Activated naive CD8-positive, alpha-beta T cell treated with anti-CD3 and anti-CD28 coated beads, Interleukin-2, amount 50 U/mL, for 24 hours (primary cell): ENCODE measurements at regions not wholly inside any gene's neighbourhood (a gene's known extent, or its start where the extent isn't known, plus 50 kb on each side); places are given as distances from the start of the nearest gene placed in this dataset.
"Not testable (repeated sequence)": the region's sequence is repeated elsewhere in the genome, so short reads cannot be mapped to it uniquely, and the experiment has no call there.

Experiments used
- ATAC-seq: fragments of 150-1000 bp; cut with Tn5 transposase; one replicate; pipeline ENCODE4 v1.10.0; 2021
- DNase-seq: peaks from one replicate; pipeline ENCODE4 v3.0.0; 2021
- H3K27ac Mint-ChIP-seq: one replicate; pipeline ENCODE4 v1.8.0; 2021; ENCODE audit warnings: mild to moderate bottlenecking, mixed read lengths
- H3K27me3 Mint-ChIP-seq: one replicate; pipeline ENCODE4 v1.8.0; 2021; ENCODE audit warnings: mixed read lengths
- H3K36me3 Mint-ChIP-seq: one replicate; pipeline ENCODE4 v1.8.0; 2021; ENCODE audit warnings: low read depth, mixed read lengths
- H3K4me1 Mint-ChIP-seq: one replicate; pipeline ENCODE4 v1.8.0; 2021; ENCODE audit warnings: mixed read lengths
- H3K4me3 Mint-ChIP-seq: one replicate; pipeline ENCODE4 v1.8.0; 2021; ENCODE audit warnings: mild to moderate bottlenecking, moderate library complexity, mixed read lengths
- H3K9me3 Mint-ChIP-seq: one replicate; pipeline ENCODE4 v1.8.0; 2021; ENCODE audit warnings: mixed read lengths

- DNase-seq (no peak), ATAC-seq (no peak)
- H3K27me3 Mint-ChIP-seq: peaks cover 14% of the 10 kb centered on the region
- no peaks in the 10 kb centered on the region for H3K36me3 Mint-ChIP-seq
- peaks cover 7% of the 10 kb centered on the region for H3K9me3 Mint-ChIP-seq
- H3K4me3 Mint-ChIP-seq: no peak overlapping the region
- H3K27ac Mint-ChIP-seq: no peak overlapping the region
- H3K4me1 Mint-ChIP-seq: peaks cover 2% of the 10 kb centered on the region
These were observed 131.6 kb downstream of the CHD9NB start for GRCh38 chr16:52921104-52921503.

- no peak overlapping the region for H3K27ac Mint-ChIP-seq
- H3K4me3 Mint-ChIP-seq: no peak overlapping the region
- no peaks in the 10 kb centered on the region for H3K36me3 Mint-ChIP-seq
- DNase-seq: no peak
- peaks cover 14% of the 10 kb centered on the region for H3K27me3 Mint-ChIP-seq
- no peak for ATAC-seq
- peaks cover 2% of the 10 kb centered on the region for H3K4me1 Mint-ChIP-seq
- H3K9me3 Mint-ChIP-seq: peaks cover 7% of the 10 kb centered on the region
These were observed 132.4 kb downstream of the CHD9NB start for GRCh38 chr16:52920331-52920730.

- ATAC-seq (no peak), DNase-seq (no peak)
- Mint-ChIP-seq H3K9me3 (no peaks in the 10 kb centered on the region), H3K36me3 (no peaks in the 10 kb centered on the region), H3K27ac (no peak overlapping the region), H3K4me3 (no peak overlapping the region), H3K4me1 (no peaks in the 10 kb centered on the region), H3K27me3 (no peaks in the 10 kb centered on the region)
These were observed 138.3 kb downstream of the CHD9NB start for GRCh38 chr16:52914428-52914827.

GRCh38 chr16:52912565-52913173 is 140.0 kb downstream of the CHD9NB start:
- no peaks in the 10 kb centered on the region for H3K9me3 Mint-ChIP-seq
- H3K27ac Mint-ChIP-seq: no peak overlapping the region
- H3K36me3 Mint-ChIP-seq: no peaks in the 10 kb centered on the region
- no peaks in the 10 kb centered on the region for H3K27me3 Mint-ChIP-seq
- DNase-seq (peak; percentile 36), ATAC-seq (peak; percentile 43)
- H3K4me1 Mint-ChIP-seq: no peaks in the 10 kb centered on the region
- no peak overlapping the region for H3K4me3 Mint-ChIP-seq

GRCh38 chr16:52908057-52908456 is 144.6 kb downstream of the CHD9NB start:
- not testable (repeated sequence) for DNase-seq, H3K27ac Mint-ChIP-seq, H3K27me3 Mint-ChIP-seq, H3K4me1 Mint-ChIP-seq, ATAC-seq, H3K4me3 Mint-ChIP-seq, H3K9me3 Mint-ChIP-seq, H3K36me3 Mint-ChIP-seq

GRCh38 chr16:52906281-52906680 is 146.4 kb downstream of the CHD9NB start:
- DNase-seq (no peak), ATAC-seq (no peak)
- no peak overlapping the region for H3K27ac Mint-ChIP-seq
- no peak overlapping the region for H3K4me3 Mint-ChIP-seq
- no peaks in the 10 kb centered on the region for H3K9me3 Mint-ChIP-seq
- no peaks in the 10 kb centered on the region for H3K36me3 Mint-ChIP-seq
- H3K4me1 Mint-ChIP-seq: no peaks in the 10 kb centered on the region
- H3K27me3 Mint-ChIP-seq: no peaks in the 10 kb centered on the region

- no peaks in the 10 kb centered on the region for H3K9me3 Mint-ChIP-seq
These were observed 156.1 kb downstream of the CHD9NB start for GRCh38 chr16:52896478-52897164.

GRCh38 chr16:52874042-52874441 is 178.7 kb downstream of the CHD9NB start:
- Mint-ChIP-seq H3K27ac (no peak overlapping the region), H3K9me3 (no peaks in the 10 kb centered on the region)
- no peak for ATAC-seq

More at GRCh38 chr16:52896478-52897164, 156.1 kb downstream of the CHD9NB start:
- no peaks in the 10 kb centered on the region for H3K27me3 Mint-ChIP-seq
- no peaks in the 10 kb centered on the region for H3K4me1 Mint-ChIP-seq
- no peaks in the 10 kb centered on the region for H3K36me3 Mint-ChIP-seq
- H3K4me3 Mint-ChIP-seq: no peak overlapping the region
- no peak overlapping the region for H3K27ac Mint-ChIP-seq
- ATAC-seq: no peak
- DNase-seq: no peak

GRCh38 chr16:52872731-52873130 is 180.0 kb downstream of the CHD9NB start:
- Mint-ChIP-seq H3K36me3 (no peaks in the 10 kb centered on the region), H3K9me3 (no peaks in the 10 kb centered on the region), H3K27me3 (no peaks in the 10 kb centered on the region), H3K27ac (no peak overlapping the region), H3K4me1 (no peaks in the 10 kb centered on the region), H3K4me3 (no peak overlapping the region)
- ATAC-seq (no peak), DNase-seq (no peak)

More at GRCh38 chr16:52874042-52874441, 178.7 kb downstream of the CHD9NB start:
- Mint-ChIP-seq H3K36me3 (no peaks in the 10 kb centered on the region), H3K27me3 (peaks cover 2% of the 10 kb centered on the region), H3K4me1 (no peaks in the 10 kb centered on the region), H3K4me3 (no peak overlapping the region)
- no peak for DNase-seq

GRCh38 chr16:52871481-52871880 is 181.2 kb downstream of the CHD9NB start:
- no peak overlapping the region for H3K27ac Mint-ChIP-seq
- no peak for DNase-seq
- H3K36me3 Mint-ChIP-seq: no peaks in the 10 kb centered on the region
- H3K27me3 Mint-ChIP-seq: no peaks in the 10 kb centered on the region
- no peak for ATAC-seq
- no peaks in the 10 kb centered on the region for H3K9me3 Mint-ChIP-seq
- no peak overlapping the region for H3K4me3 Mint-ChIP-seq
- no peaks in the 10 kb centered on the region for H3K4me1 Mint-ChIP-seq

GRCh38 chr16:52869243-52869642 is 183.5 kb downstream of the CHD9NB start:
- Mint-ChIP-seq H3K4me3 (no peak overlapping the region), H3K9me3 (peaks cover 4% of the 10 kb centered on the region), H3K27me3 (no peaks in the 10 kb centered on the region), H3K4me1 (no peaks in the 10 kb centered on the region), H3K27ac (no peak overlapping the region), H3K36me3 (no peaks in the 10 kb centered on the region)
- no peak for ATAC-seq
- DNase-seq: no peak

GRCh38 chr16:52863000-52863399 is 189.7 kb downstream of the CHD9NB start:
- no peaks in the 10 kb centered on the region for H3K36me3 Mint-ChIP-seq
- H3K27ac Mint-ChIP-seq: no peak overlapping the region
- no peak overlapping the region for H3K4me3 Mint-ChIP-seq
- no peaks in the 10 kb centered on the region for H3K27me3 Mint-ChIP-seq
- DNase-seq (no peak), ATAC-seq (no peak)
- peaks cover 4% of the 10 kb centered on the region for H3K9me3 Mint-ChIP-seq
- no peaks in the 10 kb centered on the region for H3K4me1 Mint-ChIP-seq

- H3K27me3 Mint-ChIP-seq: no peaks in the 10 kb centered on the region
- DNase-seq: no peak
- H3K4me3 Mint-ChIP-seq: no peak overlapping the region
- H3K36me3 Mint-ChIP-seq: no peaks in the 10 kb centered on the region
- ATAC-seq: no peak
- H3K9me3 Mint-ChIP-seq: peaks cover 4% of the 10 kb centered on the region
- no peaks in the 10 kb centered on the region for H3K4me1 Mint-ChIP-seq
- H3K27ac Mint-ChIP-seq: no peak overlapping the region
These were observed 191.1 kb downstream of the CHD9NB start for GRCh38 chr16:52861614-52862022.

- Mint-ChIP-seq H3K4me1 (no peaks in the 10 kb centered on the region), H3K4me3 (no peak overlapping the region), H3K36me3 (no peaks in the 10 kb centered on the region), H3K27me3 (no peaks in the 10 kb centered on the region), H3K9me3 (peaks cover 16% of the 10 kb centered on the region), H3K27ac (no peak overlapping the region)
- no peak for ATAC-seq
- no peak for DNase-seq
These were observed 197.2 kb downstream of the CHD9NB start for GRCh38 chr16:52855463-52855862.

GRCh38 chr16:52852978-52853377 is 199.7 kb downstream of the CHD9NB start:
- H3K27ac Mint-ChIP-seq: no peak overlapping the region
- H3K9me3 Mint-ChIP-seq: peaks cover 26% of the 10 kb centered on the region
- H3K36me3 Mint-ChIP-seq: no peaks in the 10 kb centered on the region
- H3K4me3 Mint-ChIP-seq: no peak overlapping the region
- H3K4me1 Mint-ChIP-seq: no peaks in the 10 kb centered on the region
- DNase-seq (no peak), ATAC-seq (no peak)
- no peaks in the 10 kb centered on the region for H3K27me3 Mint-ChIP-seq
